ENCODE measurements at regions not wholly inside any gene's neighbourhood (a gene's known extent, or its start where the extent isn't known, plus 50 kb on each side); places are given as distances from the start of the nearest gene placed in this dataset.

GRCh38 chr2:221850076-221850475, 278.0 kb upstream of the EPHA4 start:
- TF ChIP-seq, protein P1, sequence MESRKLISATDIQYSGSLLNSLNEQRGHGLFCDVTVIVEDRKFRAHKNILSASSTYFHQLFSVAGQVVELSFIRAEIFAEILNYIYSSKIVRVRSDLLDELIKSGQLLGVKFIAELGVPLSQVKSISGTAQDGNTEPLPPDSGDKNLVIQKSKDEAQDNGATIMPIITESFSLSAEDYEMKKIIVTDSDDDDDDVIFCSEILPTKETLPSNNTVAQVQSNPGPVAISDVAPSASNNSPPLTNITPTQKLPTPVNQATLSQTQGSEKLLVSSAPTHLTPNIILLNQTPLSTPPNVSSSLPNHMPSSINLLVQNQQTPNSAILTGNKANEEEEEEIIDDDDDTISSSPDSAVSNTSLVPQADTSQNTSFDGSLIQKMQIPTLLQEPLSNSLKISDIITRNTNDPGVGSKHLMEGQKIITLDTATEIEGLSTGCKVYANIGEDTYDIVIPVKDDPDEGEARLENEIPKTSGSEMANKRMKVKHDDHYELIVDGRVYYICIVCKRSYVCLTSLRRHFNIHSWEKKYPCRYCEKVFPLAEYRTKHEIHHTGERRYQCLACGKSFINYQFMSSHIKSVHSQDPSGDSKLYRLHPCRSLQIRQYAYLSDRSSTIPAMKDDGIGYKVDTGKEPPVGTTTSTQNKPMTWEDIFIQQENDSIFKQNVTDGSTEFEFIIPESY (IDR thresholded peaks at IDR 0.05; ENCODE audit: borderline replicate concordance, low read depth) = no peak
- TF ChIP-seq REST (IDR thresholded peaks at IDR 0.05; ENCODE audit: low read depth, low read length) = no peak
- no peak for TF ChIP-seq YY1 (IDR thresholded peaks at IDR 0.05; ENCODE audit: low read depth)
- TF ChIP-seq GABPA (IDR thresholded peaks at IDR 0.05; ENCODE audit: low read depth) = no peak
- TF ChIP-seq, protein P2, sequence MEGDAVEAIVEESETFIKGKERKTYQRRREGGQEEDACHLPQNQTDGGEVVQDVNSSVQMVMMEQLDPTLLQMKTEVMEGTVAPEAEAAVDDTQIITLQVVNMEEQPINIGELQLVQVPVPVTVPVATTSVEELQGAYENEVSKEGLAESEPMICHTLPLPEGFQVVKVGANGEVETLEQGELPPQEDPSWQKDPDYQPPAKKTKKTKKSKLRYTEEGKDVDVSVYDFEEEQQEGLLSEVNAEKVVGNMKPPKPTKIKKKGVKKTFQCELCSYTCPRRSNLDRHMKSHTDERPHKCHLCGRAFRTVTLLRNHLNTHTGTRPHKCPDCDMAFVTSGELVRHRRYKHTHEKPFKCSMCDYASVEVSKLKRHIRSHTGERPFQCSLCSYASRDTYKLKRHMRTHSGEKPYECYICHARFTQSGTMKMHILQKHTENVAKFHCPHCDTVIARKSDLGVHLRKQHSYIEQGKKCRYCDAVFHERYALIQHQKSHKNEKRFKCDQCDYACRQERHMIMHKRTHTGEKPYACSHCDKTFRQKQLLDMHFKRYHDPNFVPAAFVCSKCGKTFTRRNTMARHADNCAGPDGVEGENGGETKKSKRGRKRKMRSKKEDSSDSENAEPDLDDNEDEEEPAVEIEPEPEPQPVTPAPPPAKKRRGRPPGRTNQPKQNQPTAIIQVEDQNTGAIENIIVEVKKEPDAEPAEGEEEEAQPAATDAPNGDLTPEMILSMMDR (IDR thresholded peaks at IDR 0.05) = no peak
- no peak for TF ChIP-seq RAD21 (IDR thresholded peaks at IDR 0.05; ENCODE audit: low read length)
- TF ChIP-seq POLR2AphosphoS5 (IDR thresholded peaks at IDR 0.05; ENCODE audit: low read depth, low read length) = no peak
- TF ChIP-seq EP300 (IDR thresholded peaks at IDR 0.05; ENCODE audit: borderline replicate concordance in 1 of 2, low read depth in 1 of 2, low read length in 1 of 2) = no peak
- TF ChIP-seq CHD2 (IDR thresholded peaks at IDR 0.05; ENCODE audit: low read length, partially characterized antibody) = no peak
- no peak for TF ChIP-seq TEAD4 (IDR thresholded peaks at IDR 0.05; ENCODE audit: borderline replicate concordance, insufficient read depth)
- TF ChIP-seq JUND (IDR thresholded peaks at IDR 0.05) = no peak
- no peak for TF ChIP-seq GATA2 (CRISPR knock-in tag; IDR thresholded peaks at IDR 0.05)
- TF ChIP-seq FOSL2 (IDR thresholded peaks at IDR 0.05; ENCODE audit: borderline replicate concordance, low read depth) = no peak
